ENCODE measurements at regions not wholly inside any gene's neighbourhood (a gene's known extent, or its start where the extent isn't known, plus 50 kb on each side); places are given as distances from the start of the nearest gene placed in this dataset.
"Not testable (repeated sequence)": the region's sequence is repeated elsewhere in the genome, so short reads cannot be mapped to it uniquely, and the experiment has no call there.

DNA sequence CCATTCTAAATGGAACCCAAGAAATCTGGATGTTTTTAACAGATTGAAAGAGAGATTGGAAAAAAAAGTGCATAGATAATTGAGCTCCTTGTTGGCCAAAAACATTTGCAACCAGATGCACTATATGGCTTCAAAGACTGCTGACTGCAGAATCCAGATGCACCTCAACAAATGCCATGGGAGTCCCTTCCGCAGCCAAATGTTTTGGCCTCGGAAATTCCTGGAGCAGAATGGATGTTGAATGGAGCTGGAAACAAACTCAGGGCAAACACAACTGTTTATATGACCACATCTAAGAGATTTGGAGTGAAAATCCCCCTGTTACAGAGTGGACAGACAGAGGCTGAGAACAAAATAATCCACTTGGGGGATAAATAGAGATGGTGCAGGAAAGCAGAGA lies 285.0 kb upstream of the NFIA start:
- no peaks in the 10 kb centered on the region for H3K36me3 Mint-ChIP-seq (ENCODE audit: low read depth)
- H3K4me1 Mint-ChIP-seq, result no peaks in the 10 kb centered on the region

GRCh38 chr1:60791226-60791625 lies 291.1 kb upstream of the NFIA start:
- no peaks in the 10 kb centered on the region for H3K36me3 Mint-ChIP-seq (ENCODE audit: low read depth)
- H3K9me3 ChIP-seq (ENCODE audit: control insufficient read depth, low read length, poor library complexity, severe bottlenecking), result no peaks in the 10 kb centered on the region
- no peak overlapping the region for H3K4me3 Mint-ChIP-seq
- DNase-seq, result no peak
- no peaks in the 10 kb centered on the region for H3K27me3 Mint-ChIP-seq
- ATAC-seq, result no peak
- no peak overlapping the region for H3K27ac Mint-ChIP-seq
- H3K4me1 Mint-ChIP-seq, result no peaks in the 10 kb centered on the region

More for the DNA sequence above, 285.0 kb upstream of the NFIA start:
- no peak overlapping the region for H3K4me3 Mint-ChIP-seq
- H3K9me3 ChIP-seq (ENCODE audit: control insufficient read depth, low read length, poor library complexity, severe bottlenecking), result no peaks in the 10 kb centered on the region
- no peaks in the 10 kb centered on the region for H3K27me3 Mint-ChIP-seq
- no peak for ATAC-seq
- H3K27ac Mint-ChIP-seq, result no peak overlapping the region
- DNase-seq, result no peak

- H3K27ac Mint-ChIP-seq; ATAC-seq; H3K27me3 Mint-ChIP-seq; DNase-seq; H3K4me1 Mint-ChIP-seq; H3K36me3 Mint-ChIP-seq (ENCODE audit: low read depth); H3K4me3 Mint-ChIP-seq; H3K9me3 ChIP-seq (ENCODE audit: control insufficient read depth, low read length, poor library complexity, severe bottlenecking): not testable (repeated sequence)
Observed at GRCh38 chr1:60773099-60773498, 309.3 kb upstream of the NFIA start.

- Mint-ChIP-seq H3K36me3 (ENCODE audit: low read depth) (no peaks in the 10 kb centered on the region), H3K4me1 (no peaks in the 10 kb centered on the region), H3K27me3 (peaks cover 10% of the 10 kb centered on the region), H3K4me3 (no peak overlapping the region), H3K27ac (no peak overlapping the region)
- ATAC-seq (no peak), DNase-seq (no peak)
- H3K9me3 ChIP-seq (ENCODE audit: control insufficient read depth, low read length, poor library complexity, severe bottlenecking), result no peaks in the 10 kb centered on the region
Observed at GRCh38 chr1:60769082-60769481, 313.3 kb upstream of the NFIA start.

GRCh38 chr1:60765204-60765603 lies 317.2 kb upstream of the NFIA start:
- H3K27me3 Mint-ChIP-seq, result peaks cover 6% of the 10 kb centered on the region
- DNase-seq (no peak), ATAC-seq (no peak)

GRCh38 chr1:60764489-60764888 lies 317.9 kb upstream of the NFIA start:
- ATAC-seq, result no peak
- H3K4me1 Mint-ChIP-seq, result no peaks in the 10 kb centered on the region
- H3K27ac Mint-ChIP-seq, result no peak overlapping the region
- H3K9me3 ChIP-seq (ENCODE audit: control insufficient read depth, low read length, poor library complexity, severe bottlenecking), result no peaks in the 10 kb centered on the region
- H3K27me3 Mint-ChIP-seq, result no peaks in the 10 kb centered on the region
- no peaks in the 10 kb centered on the region for H3K36me3 Mint-ChIP-seq (ENCODE audit: low read depth)
- no peak overlapping the region for H3K4me3 Mint-ChIP-seq
- DNase-seq, result no peak

More at GRCh38 chr1:60765204-60765603, 317.2 kb upstream of the NFIA start:
- H3K4me1 Mint-ChIP-seq, result no peaks in the 10 kb centered on the region
- H3K27ac Mint-ChIP-seq, result no peak overlapping the region
- no peaks in the 10 kb centered on the region for H3K36me3 Mint-ChIP-seq (ENCODE audit: low read depth)
- H3K9me3 ChIP-seq (ENCODE audit: control insufficient read depth, low read length, poor library complexity, severe bottlenecking), result no peaks in the 10 kb centered on the region
- H3K4me3 Mint-ChIP-seq, result no peak overlapping the region

GRCh38 chr1:60763741-60764140 lies 318.6 kb upstream of the NFIA start:
- no peaks in the 10 kb centered on the region for H3K4me1 Mint-ChIP-seq
- no peak for DNase-seq
- H3K27me3 Mint-ChIP-seq, result peaks cover 4% of the 10 kb centered on the region
- no peaks in the 10 kb centered on the region for H3K9me3 ChIP-seq (ENCODE audit: control insufficient read depth, low read length, poor library complexity, severe bottlenecking)
- ATAC-seq, result no peak
- H3K36me3 Mint-ChIP-seq (ENCODE audit: low read depth), result no peaks in the 10 kb centered on the region
- no peak overlapping the region for H3K27ac Mint-ChIP-seq
- H3K4me3 Mint-ChIP-seq, result no peak overlapping the region

DNA sequence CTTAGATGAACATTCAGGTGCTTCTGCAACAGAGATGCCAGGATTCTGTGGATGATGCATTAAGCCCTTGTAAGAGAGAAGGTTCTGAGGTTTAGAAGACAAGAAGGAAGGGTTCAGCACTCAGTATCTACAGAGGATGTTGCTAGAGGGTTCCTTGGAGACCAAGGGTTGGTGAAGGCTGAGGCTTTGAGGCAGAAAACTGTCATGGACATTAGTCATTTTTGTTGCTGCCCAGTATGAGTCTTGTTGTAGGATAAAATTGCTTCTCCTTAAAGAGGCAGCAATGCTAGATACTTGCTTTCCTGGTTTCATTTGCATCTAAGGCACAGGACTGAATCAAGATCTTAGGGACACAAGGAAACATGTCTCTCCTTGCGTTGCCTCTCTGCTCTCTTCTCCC lies 319.4 kb upstream of the NFIA start:
- DNase-seq, result no peak
- no peak overlapping the region for H3K27ac Mint-ChIP-seq
- H3K9me3 ChIP-seq (ENCODE audit: control insufficient read depth, low read length, poor library complexity, severe bottlenecking), result no peaks in the 10 kb centered on the region
- H3K36me3 Mint-ChIP-seq (ENCODE audit: low read depth), result no peaks in the 10 kb centered on the region
- H3K27me3 Mint-ChIP-seq, result peaks cover 9% of the 10 kb centered on the region
- no peak overlapping the region for H3K4me3 Mint-ChIP-seq
- no peak for ATAC-seq
- no peaks in the 10 kb centered on the region for H3K4me1 Mint-ChIP-seq

DNA sequence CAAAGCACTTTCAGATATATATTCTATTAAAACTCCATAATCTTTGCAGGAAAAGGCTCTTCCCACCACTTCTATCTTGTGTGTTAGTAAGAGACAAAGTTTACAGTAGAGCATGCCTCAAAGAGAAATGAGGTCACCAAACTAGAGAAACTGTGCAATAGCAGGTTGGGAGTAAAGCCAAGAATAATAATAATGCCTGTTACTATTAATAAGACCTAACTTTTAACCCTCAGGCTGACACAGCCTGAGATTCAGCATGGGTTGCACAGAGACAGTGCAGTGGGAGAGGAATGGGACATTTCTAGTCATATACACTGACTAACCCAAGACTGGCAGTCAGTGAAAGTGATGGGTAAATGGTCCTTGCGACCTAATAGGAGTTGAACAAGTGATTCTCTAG lies 320.2 kb upstream of the NFIA start:
- Mint-ChIP-seq H3K4me1 (no peaks in the 10 kb centered on the region), H3K27ac (no peak overlapping the region), H3K4me3 (no peak overlapping the region), H3K27me3 (peaks cover 14% of the 10 kb centered on the region), H3K36me3 (ENCODE audit: low read depth) (no peaks in the 10 kb centered on the region)
- ATAC-seq (no peak), DNase-seq (no peak)
- no peaks in the 10 kb centered on the region for H3K9me3 ChIP-seq (ENCODE audit: control insufficient read depth, low read length, poor library complexity, severe bottlenecking)

DNA sequence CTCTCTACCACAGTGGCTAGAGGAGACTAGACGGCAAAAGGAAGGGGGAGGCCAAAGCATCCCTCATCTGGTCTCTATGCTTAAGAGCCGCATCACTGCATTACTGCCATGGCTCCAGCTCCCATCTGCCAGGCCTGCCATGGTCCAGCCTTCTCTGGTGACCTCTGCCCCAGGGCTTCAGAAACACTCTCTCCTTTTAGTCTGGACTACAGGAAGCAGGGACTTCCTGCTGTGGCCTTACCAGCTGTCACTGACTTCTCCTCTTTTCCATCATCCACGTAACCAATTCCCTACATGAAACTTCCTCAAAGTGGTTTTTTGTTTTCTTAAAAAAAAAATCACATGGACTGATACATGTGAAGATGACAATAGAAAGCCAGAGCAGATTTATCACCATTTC lies 323.1 kb upstream of the NFIA start:
- H3K27me3 Mint-ChIP-seq, result peaks cover 15% of the 10 kb centered on the region
- no peak overlapping the region for H3K4me3 Mint-ChIP-seq
- H3K4me1 Mint-ChIP-seq, result peaks cover 3% of the 10 kb centered on the region
- no peaks in the 10 kb centered on the region for H3K9me3 ChIP-seq (ENCODE audit: control insufficient read depth, low read length, poor library complexity, severe bottlenecking)
- no peaks in the 10 kb centered on the region for H3K36me3 Mint-ChIP-seq (ENCODE audit: low read depth)
- DNase-seq (no peak), ATAC-seq (no peak)
- no peak overlapping the region for H3K27ac Mint-ChIP-seq

- H3K4me1 Mint-ChIP-seq, result peaks cover 3% of the 10 kb centered on the region
- no peak for ATAC-seq
- no peaks in the 10 kb centered on the region for H3K9me3 ChIP-seq (ENCODE audit: control insufficient read depth, low read length, poor library complexity, severe bottlenecking)
Observed at GRCh38 chr1:60757485-60757884, 324.9 kb upstream of the NFIA start.

GRCh38 chr1:60753036-60753900 lies 329.1 kb upstream of the NFIA start:
- Mint-ChIP-seq H3K4me3 (no peak overlapping the region), H3K27ac (no peak overlapping the region), H3K36me3 (ENCODE audit: low read depth) (no peaks in the 10 kb centered on the region), H3K27me3 (peaks cover 19% of the 10 kb centered on the region), H3K4me1 (peaks cover 3% of the 10 kb centered on the region)
- H3K9me3 ChIP-seq (ENCODE audit: control insufficient read depth, low read length, poor library complexity, severe bottlenecking), result no peaks in the 10 kb centered on the region
- DNase-seq, result no peak
- ATAC-seq, result no peak

More at GRCh38 chr1:60757485-60757884, 324.9 kb upstream of the NFIA start:
- DNase-seq, result no peak
- Mint-ChIP-seq H3K4me3 (no peak overlapping the region), H3K27me3 (peaks cover 24% of the 10 kb centered on the region), H3K27ac (no peak overlapping the region), H3K36me3 (ENCODE audit: low read depth) (no peaks in the 10 kb centered on the region)

DNA sequence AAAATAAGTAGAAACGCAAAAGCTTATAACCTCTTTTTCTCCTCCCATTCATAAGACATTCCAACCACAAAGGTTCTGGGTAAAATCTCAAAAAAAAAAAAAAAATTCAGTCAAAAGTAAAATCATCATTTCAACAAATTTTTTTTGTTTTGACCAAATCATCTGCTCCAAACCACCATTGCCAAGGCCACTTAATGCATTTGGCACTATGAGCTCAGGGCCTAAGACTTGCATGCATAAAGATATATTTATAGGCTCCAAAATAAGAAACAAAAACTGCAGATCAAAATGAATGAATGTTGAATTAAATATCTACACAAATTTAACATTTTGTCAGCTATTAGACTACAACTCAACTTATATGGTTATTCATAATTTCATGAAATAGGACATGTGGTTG lies 331.1 kb upstream of the NFIA start:
- Mint-ChIP-seq H3K4me1 (peaks cover 3% of the 10 kb centered on the region), H3K36me3 (ENCODE audit: low read depth) (no peaks in the 10 kb centered on the region), H3K27ac (no peak overlapping the region), H3K27me3 (peaks cover 11% of the 10 kb centered on the region), H3K4me3 (no peak overlapping the region)
- H3K9me3 ChIP-seq (ENCODE audit: control insufficient read depth, low read length, poor library complexity, severe bottlenecking), result no peaks in the 10 kb centered on the region
- DNase-seq, result no peak
- no peak for ATAC-seq

GRCh38 chr1:60747353-60747752 lies 335.0 kb upstream of the NFIA start:
- no peak for DNase-seq
- no peaks in the 10 kb centered on the region for H3K4me1 Mint-ChIP-seq
- no peak for ATAC-seq
- peaks cover under 1% of the 10 kb centered on the region for H3K27me3 Mint-ChIP-seq
- H3K4me3 Mint-ChIP-seq, result no peak overlapping the region
- H3K9me3 ChIP-seq (ENCODE audit: control insufficient read depth, low read length, poor library complexity, severe bottlenecking), result no peaks in the 10 kb centered on the region
- H3K36me3 Mint-ChIP-seq (ENCODE audit: low read depth), result no peaks in the 10 kb centered on the region
- H3K27ac Mint-ChIP-seq, result no peak overlapping the region

Measured in T-helper 17 cell (primary cell).